HL-60 (cell line): ENCODE measurements at regions not wholly inside any gene's neighbourhood (a gene's known extent, or its start where the extent isn't known, plus 50 kb on each side); places are given as distances from the start of the nearest gene placed in this dataset.

Experiments used
- CTCF ChIP-seq: IDR thresholded peaks from one replicate; pipeline ENCODE4 v1.5.1; 2011; ENCODE audit warnings: low read length, control low read depth, inconsistent platforms; ENCODE audit not compliant: insufficient read depth
- POLR2AphosphoS5 ChIP-seq: IDR thresholded peaks from 2 replicates; pipeline ENCODE4 v1.6.1; 2012; ENCODE audit warnings: low read depth

GRCh38 chr3:99466331-99466730 lies 172.1 kb upstream of the COL8A1 start:
- no peak for TF ChIP-seq CTCF
- TF ChIP-seq POLR2AphosphoS5, result no peak
